ENCODE measurements at regions not wholly inside any gene's neighbourhood (a gene's known extent, or its start where the extent isn't known, plus 50 kb on each side); places are given as distances from the start of the nearest gene placed in this dataset.

- TF ChIP-seq ZNF263 (CRISPR knock-in tag; IDR thresholded peaks at IDR 0.05; ENCODE audit: low read depth) (no peak), ATF3 (CRISPR knock-in tag; conservative IDR thresholded peaks at IDR 0.05) (no peak), ZNF121 (CRISPR knock-in tag; IDR thresholded peaks at IDR 0.05) (no peak), CTCF (IDR thresholded peaks at IDR 0.05) (no peak), E2F5 (CRISPR knock-in tag; IDR thresholded peaks at IDR 0.05) (no peak), FOXK1 (CRISPR knock-in tag; IDR thresholded peaks at IDR 0.05) (no peak), CREM (CRISPR knock-in tag; IDR thresholded peaks at IDR 0.05) (no peak), RELA (CRISPR knock-in tag; IDR thresholded peaks at IDR 0.05; ENCODE audit: borderline replicate concordance) (no peak), ZNF512 (CRISPR knock-in tag; IDR thresholded peaks at IDR 0.05; ENCODE audit: borderline replicate concordance) (no peak), HMGXB4 (CRISPR knock-in tag; IDR thresholded peaks at IDR 0.05) (no peak), PRDM15 (CRISPR knock-in tag; IDR thresholded peaks at IDR 0.05) (no peak)
Observed at GRCh38 chr1:111062624-111063023, 77.3 kb downstream of the DRAM2 start.
